Smooth muscle cell (in vitro differentiated cells): ENCODE measurements at regions not wholly inside any gene's neighbourhood (a gene's known extent, or its start where the extent isn't known, plus 50 kb on each side); places are given as distances from the start of the nearest gene placed in this dataset.

Experiments
- DNase-seq: peaks from one replicate; lab custom pipeline; 2025; ENCODE audit not compliant: unreplicated experiment; lab: John Stamatoyannopoulos, UW
- H2AFZ ChIP-seq: fragments of 200-600 bp; sonication (generic); 2 replicates; pipeline ENCODE4 v1.6.0; 2016; ENCODE audit warnings: antibody characterized with exemption, low read depth, mild to moderate bottlenecking
- H3F3A ChIP-seq: fragments of 200-600 bp; sonication (generic); 2 replicates; pipeline ENCODE4 v1.6.0; 2017; ENCODE audit warnings: antibody characterized with exemption, low read depth
- H3K27ac ChIP-seq: fragments of 200-600 bp; sonication (generic); 2 replicates; pipeline ENCODE4 v1.5.1; 2016; ENCODE audit warnings: low read depth, mild to moderate bottlenecking
- H3K27me3 ChIP-seq: fragments of 200-600 bp; sonication (generic); 2 replicates; pipeline ENCODE4 v1.6.1; 2016; ENCODE audit warnings: low read depth, mild to moderate bottlenecking
- H3K36me3 ChIP-seq: fragments of 200-600 bp; sonication (generic); 2 replicates; pipeline ENCODE4 v1.5.1; 2016; ENCODE audit warnings: low read depth
- H3K4me1 ChIP-seq: fragments of 200-600 bp; sonication (generic); 2 replicates; pipeline ENCODE4 v1.5.1; 2016; ENCODE audit warnings: low read depth
- H3K4me2 ChIP-seq: fragments of 200-600 bp; sonication (generic); 2 replicates; pipeline ENCODE4 v1.6.0; 2016; ENCODE audit warnings: mild to moderate bottlenecking
- H3K4me3 ChIP-seq: fragments of 200-600 bp; sonication (generic); 2 replicates; pipeline ENCODE4 v1.5.1; 2016; ENCODE audit warnings: mild to moderate bottlenecking
- H3K79me2 ChIP-seq: fragments of 200-600 bp; sonication (generic); 2 replicates; pipeline ENCODE4 v1.6.0; 2016; ENCODE audit warnings: low read depth, mild to moderate bottlenecking
- H3K9ac ChIP-seq: fragments of 200-600 bp; sonication (generic); 2 replicates; pipeline ENCODE4 v1.6.0; 2016; ENCODE audit warnings: low read depth
- H3K9me3 ChIP-seq: fragments of 200-600 bp; sonication (generic); replicated peaks from 2 replicates; pipeline ENCODE4 v1.5.1; 2016; ENCODE audit warnings: low read depth
- H4K20me1 ChIP-seq: fragments of 200-600 bp; sonication (generic); 2 replicates; pipeline ENCODE4 v1.6.0; 2016; ENCODE audit warnings: low read depth
- CTCF ChIP-seq: fragments of 200-600 bp; sonication (generic); IDR thresholded peaks from 2 replicates; pipeline ENCODE4 v1.5.1; 2017; ENCODE audit warnings: borderline replicate concordance, mild to moderate bottlenecking, antibody characterized with exemption; ENCODE audit not compliant: insufficient read depth, poor library complexity, severe bottlenecking
- WGBS: methylation state at CpG from one replicate; pipeline ENCODE4 v1.1.7; 2016; ENCODE audit warnings: low lambda C conversion rate; 5-methylcytosine and 5-hydroxymethylcytosine counted together

- Histone ChIP-seq H3K36me3 (no peaks in the 10 kb centered on the region), H3K27me3 (no peaks in the 10 kb centered on the region), H3K27ac (peak overlapping the region; percentile 50), H3K79me2 (no peaks in the 10 kb centered on the region), H3K4me2 (peak overlapping the region; percentile 55), H2AFZ (no peak overlapping the region), H4K20me1 (no peaks in the 10 kb centered on the region), H3K4me1 (peaks cover 17% of the 10 kb centered on the region), H3K9me3 (no peaks in the 10 kb centered on the region), H3F3A (peaks cover 13% of the 10 kb centered on the region), H3K9ac (no peak overlapping the region), H3K4me3 (no peak overlapping the region)
- 70% methylated on average over 6 of the region's 6 CpGs for WGBS
- no peak for TF ChIP-seq CTCF
- no peak for DNase-seq
Observed at GRCh38 chr6:44656691-44657090, 269.2 kb downstream of the CDC5L start.

DNA sequence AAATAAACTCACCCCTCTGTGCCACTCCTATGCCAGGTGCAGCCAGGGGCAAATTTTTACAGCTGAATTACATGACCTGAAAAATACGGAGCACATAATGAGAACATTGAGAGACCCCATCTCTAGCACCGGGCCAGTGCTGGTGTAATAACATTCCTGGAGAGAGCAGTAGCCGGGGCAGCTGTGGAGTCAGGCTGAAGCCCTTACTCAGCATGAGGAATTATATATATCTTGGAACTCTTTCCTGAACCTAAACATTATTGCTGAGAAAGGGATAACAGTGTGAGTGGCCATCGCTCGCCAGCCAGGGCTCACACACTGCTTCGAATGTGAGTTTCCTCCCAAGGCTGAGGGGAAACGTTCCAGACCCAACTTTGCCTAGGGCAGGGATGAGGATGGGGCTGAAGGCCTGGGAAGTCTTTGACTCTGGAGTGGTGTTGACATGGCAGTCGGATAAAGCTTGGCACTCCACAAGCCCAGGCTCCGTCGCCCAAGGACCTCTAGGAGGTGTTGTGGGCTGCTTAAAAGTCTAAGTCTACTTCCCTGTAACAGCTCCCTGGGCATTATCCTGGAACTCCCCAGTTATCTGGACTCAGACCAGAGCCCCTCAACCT, 269.8 kb downstream of the CDC5L start:
- Histone ChIP-seq H3K27me3 (no peaks in the 10 kb centered on the region), H3K4me3 (no peak overlapping the region), H3K4me2 (peak overlapping the region; percentile 55), H3K9me3 (no peaks in the 10 kb centered on the region), H3F3A (peaks cover 18% of the 10 kb centered on the region), H3K9ac (no peak overlapping the region), H3K4me1 (peaks cover 19% of the 10 kb centered on the region), H3K36me3 (no peaks in the 10 kb centered on the region), H4K20me1 (no peaks in the 10 kb centered on the region), H2AFZ (peak overlapping the region; percentile 21), H3K79me2 (no peaks in the 10 kb centered on the region), H3K27ac (peak overlapping the region; percentile 50)
- 30% methylated on average over 10 of the region's 10 CpGs for WGBS
- DNase-seq = peak; percentile 14
- TF ChIP-seq CTCF = peak; percentile 10

DNA sequence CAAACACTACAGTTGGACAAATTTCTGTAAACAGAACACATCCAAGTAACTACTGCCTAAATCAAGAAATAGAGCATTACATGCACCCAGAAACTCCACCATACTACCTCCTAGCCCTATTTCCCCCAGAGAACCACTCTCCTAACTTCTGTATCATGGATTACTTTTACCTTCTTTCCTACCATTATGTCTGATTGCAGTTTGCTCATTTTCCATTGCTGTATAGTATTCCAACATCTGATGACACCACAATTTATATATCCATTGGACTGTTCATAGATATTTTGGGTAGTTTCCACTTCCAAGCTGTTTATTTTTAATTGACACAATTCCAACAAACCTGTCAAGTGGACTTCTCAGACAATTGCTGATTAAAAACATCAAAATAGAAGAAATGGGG, 271.1 kb downstream of the CDC5L start:
- H3K4me2 ChIP-seq = no peak overlapping the region
- no peak overlapping the region for H3K9ac ChIP-seq
- no peaks in the 10 kb centered on the region for H3K79me2 ChIP-seq
- H4K20me1 ChIP-seq = no peaks in the 10 kb centered on the region
- H3K4me3 ChIP-seq = no peak overlapping the region
- H2AFZ ChIP-seq = no peak overlapping the region
- peaks cover 18% of the 10 kb centered on the region for H3F3A ChIP-seq
- H3K27ac ChIP-seq = no peak overlapping the region
- DNase-seq = no peak
- peaks cover 31% of the 10 kb centered on the region for H3K4me1 ChIP-seq
- no peaks in the 10 kb centered on the region for H3K36me3 ChIP-seq
- TF ChIP-seq CTCF = no peak
- no peaks in the 10 kb centered on the region for H3K27me3 ChIP-seq
- no peaks in the 10 kb centered on the region for H3K9me3 ChIP-seq

DNA sequence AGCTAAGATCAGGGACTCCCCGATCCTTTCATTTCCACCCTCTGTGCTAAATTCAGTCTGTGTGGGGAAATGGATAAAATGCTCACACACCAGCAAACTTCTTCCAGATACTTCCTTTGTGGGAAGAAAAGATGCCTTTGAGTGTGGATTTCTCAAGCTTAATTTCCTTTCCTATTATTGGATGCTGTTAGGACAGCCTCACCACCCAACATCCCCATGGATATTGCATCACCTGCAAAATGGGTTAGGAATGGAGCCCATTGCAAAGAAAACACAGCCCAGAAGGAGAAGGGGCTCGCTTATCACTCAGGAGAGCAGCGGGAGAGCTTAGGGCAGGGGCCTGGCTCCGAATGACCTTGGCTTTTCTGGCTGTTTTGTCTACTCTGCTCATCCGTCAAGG, 272.2 kb downstream of the CDC5L start:
- H3K27ac ChIP-seq = peak overlapping the region; percentile 86
- H3K79me2 ChIP-seq = no peaks in the 10 kb centered on the region
- H3K9ac ChIP-seq = no peak overlapping the region
- DNase-seq = no peak
- peaks cover 40% of the 10 kb centered on the region for H3K4me1 ChIP-seq
- H3F3A ChIP-seq = peaks cover 18% of the 10 kb centered on the region
- 73% methylated on average over 5 of the region's 5 CpGs for WGBS
- H3K27me3 ChIP-seq = no peaks in the 10 kb centered on the region
- no peaks in the 10 kb centered on the region for H3K36me3 ChIP-seq
- H3K9me3 ChIP-seq = no peaks in the 10 kb centered on the region
- H3K4me2 ChIP-seq = no peak overlapping the region
- no peak for TF ChIP-seq CTCF
- no peak overlapping the region for H3K4me3 ChIP-seq
- no peaks in the 10 kb centered on the region for H4K20me1 ChIP-seq
- H2AFZ ChIP-seq = no peak overlapping the region
